GM21529 (cell line): ENCODE measurements at regions not wholly inside any gene's neighbourhood (a gene's known extent, or its start where the extent isn't known, plus 50 kb on each side); places are given as distances from the start of the nearest gene placed in this dataset.

Experiments
- ATAC-seq: cut with Tn5 transposase; IDR thresholded peaks from one replicate; pipeline ENCODE4 v1.9.1; 2021; ENCODE audit not compliant: unreplicated experiment

DNA sequence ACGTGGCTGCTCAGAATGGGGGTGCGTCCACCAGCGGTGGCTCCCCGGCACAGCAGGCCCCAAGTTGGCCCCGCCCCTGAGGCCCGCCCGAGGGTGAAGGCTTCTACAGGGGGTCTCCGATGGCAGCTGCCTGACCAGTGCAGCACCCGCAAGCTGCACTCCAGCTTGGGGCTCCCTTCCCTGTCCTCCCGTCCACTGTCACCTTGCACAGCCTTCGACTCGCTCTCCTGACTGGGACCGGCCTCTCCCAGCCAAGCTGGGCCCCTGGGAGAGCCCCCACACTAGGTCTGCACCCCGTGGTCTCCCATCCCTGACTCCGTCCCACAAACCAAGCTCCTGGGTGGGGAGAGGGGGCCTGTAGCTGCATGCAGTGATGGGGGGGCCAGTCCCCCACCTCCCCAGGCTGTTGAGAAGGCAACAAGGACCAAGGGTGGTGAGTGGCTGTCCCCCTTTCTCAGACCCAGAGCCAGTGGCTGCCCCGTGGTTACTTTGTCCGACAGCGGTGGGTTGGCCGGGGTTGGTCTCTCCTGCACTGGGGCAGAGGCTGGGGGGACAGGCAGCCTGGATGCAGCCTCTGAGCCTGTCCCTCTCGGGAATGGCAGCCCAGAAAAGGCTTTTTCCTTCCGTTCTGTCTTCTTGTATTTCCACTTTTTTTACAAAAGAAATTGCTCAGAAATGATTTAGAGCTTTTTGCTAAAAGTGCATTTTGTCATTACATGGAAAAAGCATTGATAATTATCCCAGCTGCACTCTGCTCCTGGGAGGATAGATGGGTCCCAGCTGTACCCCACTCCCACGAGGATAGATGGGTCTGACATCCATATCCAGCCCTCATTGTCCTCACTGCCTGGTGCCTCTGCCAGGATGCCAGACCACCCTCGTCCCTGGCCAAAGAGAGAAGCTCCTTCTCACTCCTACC is 217.0 kb downstream of the KIF26A start:
- no peak for ATAC-seq

DNA sequence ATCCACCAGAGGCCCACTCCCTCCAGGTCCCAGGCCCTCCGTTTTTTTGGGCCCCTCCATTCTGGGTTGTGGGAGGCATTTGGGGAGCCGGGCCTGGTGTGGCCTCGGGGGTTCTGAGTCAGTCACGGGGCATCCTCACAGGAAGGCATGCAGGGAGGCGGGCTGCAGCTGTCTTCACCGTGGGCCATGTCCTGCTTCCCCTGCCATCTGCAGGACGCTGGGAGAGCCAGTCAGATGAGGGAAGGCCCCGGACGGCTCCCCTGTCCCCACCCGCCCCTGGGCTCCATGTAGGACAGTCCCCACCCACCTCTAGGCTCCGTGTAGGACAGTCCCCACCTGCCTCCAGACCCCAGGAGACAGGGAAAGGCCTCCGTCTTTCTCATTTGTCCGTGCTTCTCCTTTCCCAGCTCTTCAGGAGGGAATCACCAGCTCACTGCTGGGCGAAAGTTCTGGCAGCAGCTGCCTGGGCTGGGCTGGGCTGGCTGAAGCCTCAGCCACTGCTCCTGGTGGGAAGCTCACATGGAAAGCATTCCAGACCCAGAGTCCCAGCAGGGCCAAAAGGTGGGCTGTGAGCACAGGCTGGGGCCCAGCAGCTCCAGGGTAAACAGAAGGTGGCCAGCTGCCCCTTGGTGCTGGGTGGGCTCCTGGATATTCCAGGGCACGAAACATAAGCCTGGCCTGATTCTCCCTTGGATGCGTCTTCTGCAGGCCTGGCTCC is 217.8 kb downstream of the KIF26A start:
- no peak for ATAC-seq

DNA sequence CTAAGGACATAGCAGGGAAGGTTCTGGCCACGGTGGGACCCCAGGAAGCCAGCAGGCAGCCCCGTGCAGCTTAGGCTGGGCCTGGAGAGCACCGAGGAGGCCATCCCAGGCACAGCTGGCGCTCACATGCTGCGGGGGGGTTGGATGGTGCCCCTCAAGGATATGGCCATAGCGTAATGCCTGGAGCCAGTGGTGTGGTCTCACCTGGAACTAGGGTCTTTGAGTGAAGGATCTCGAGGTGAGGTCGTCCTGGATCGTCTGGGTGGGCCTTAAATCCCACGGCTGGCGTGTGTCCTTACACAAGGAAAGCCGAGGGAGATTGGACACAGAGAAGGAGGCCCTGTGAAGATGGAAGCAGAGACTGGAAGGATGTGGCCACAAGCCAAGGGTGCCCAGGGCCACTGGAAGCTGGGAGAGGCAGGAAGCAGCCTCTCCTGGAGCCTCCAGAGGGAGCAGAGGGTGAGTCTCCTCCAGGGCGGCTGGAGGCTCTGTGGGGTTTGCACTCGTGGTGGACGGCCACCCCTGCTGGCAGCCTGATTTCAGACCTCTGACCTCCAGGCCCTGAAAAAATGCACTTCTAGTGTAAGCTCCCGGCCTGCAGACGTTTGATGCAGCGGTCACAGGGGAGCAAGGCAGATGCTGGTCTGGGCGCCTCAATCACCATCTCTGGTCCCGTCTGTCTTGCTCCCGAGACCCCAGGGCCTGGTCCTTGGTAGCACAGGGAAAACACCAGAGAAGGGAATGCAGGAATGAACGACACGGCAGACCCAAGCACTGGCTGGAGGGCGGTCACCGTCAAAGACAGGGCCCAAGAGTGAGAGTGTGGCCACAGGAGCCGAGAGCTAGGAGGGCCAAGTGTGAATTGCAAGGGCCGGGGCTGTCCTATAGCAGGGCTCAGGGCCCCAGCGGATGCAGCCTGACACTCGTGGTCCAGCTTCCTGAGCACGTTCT is 218.6 kb downstream of the KIF26A start:
- ATAC-seq: no peak

DNA sequence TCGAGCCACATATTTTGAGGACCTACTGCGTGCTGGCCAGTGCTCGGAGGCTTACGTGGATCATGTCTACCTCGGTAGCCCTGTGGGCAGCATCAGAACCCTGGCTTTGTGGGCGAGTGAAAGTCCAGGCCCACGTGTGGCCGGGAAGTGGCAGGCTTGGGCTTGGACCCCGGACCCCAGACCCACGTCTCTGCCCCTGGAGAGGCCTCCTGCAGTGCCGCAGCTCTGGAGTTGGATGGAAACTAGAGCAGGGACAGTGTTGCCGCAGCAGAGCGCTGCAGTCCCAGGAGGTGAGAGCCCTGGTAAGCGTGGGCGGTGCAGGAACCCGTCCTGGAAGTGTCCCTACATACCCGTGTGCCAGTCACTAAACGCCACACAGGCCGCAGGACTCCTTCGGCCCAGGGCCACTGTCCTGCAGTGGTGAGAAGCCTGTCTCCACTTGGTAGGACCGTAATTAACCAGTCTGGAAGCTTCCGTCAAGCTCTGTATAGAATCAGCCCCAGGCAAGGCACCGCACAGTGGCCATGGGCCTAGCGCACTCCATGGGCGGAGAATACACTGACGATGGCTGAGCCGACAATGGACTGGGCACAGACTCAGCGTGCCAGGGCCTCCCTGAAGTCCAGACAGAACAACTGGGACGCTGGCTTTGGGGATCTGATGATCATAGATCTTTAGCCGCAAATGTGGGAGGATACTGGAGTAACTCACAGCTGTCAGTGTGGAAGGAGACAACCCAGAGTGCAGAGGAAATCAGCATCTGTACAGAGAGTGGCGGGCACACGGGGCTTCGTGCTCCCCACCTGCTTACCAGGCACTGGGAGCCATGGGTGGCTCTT is 219.5 kb downstream of the KIF26A start:
- no peak for ATAC-seq

DNA sequence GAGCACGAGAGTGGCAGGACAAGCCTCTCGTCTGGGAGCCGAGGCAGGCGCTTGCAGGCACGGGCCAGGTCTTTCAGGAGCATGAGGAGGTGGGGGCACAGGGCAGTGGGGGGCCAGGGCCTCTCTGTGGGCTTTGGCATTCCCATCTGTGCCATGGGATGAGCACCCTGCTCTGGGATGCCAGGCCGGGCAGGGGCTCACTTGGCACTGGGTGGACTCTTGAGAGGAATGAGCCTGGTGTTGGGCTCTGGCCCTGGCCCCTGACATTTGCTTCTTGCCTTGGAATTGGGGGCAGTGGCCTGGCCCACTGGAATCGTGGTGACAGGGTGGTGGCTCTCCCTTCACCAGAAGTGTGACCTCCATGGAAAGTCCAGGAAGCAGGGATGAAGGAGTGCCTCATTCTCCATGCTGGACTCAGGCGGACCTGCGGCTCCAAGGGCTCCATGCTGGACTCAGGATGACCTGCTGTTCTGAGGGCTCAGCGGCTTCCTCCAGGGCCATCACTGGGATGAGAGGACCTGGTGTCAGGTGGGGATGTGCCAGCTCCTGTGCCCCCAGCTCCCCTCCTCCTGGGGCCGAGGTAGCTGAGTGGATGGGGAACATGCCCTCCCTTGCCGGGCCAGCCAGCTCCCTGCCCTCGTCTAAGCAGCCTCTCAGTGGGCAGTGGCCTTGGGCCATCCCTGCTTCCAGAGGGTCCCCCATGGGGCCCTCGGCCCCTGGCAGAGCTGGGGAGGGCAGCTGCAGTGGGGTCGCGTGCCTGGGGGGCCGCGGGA is 220.3 kb downstream of the KIF26A start:
- no peak for ATAC-seq

DNA sequence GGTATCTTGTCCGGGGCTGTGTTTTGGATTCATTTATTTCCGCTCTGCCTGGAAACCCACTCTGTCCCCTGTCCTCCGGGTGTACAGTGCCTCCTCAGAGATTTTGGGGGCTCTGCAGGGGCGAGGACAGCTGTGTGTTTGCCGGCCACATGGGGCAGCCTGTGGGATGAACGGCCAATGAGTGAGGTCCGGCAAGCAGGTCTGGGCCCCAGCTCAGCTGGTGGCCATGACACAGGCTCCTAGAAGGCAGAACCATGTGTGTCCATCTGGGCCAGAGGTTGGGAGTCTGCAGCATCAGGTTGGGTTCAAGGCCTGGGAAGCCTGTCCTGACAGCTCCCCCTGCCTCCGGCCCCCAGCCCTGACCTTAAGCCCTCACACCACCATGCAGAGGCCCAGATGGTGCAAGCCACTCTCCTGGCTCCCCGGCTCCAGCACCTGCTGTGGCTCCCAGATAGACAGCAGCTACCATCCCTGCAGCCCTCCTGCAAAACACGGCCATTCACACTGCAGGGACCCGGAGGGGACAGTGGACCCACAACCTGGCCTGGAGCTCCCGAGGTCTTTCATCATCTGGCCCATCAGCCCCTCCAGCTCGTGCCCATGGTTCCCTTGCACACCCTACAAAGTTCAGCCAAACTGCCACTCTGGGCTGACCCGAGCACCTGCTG is 220.1 kb upstream of the C14orf180 start:
- ATAC-seq: no peak

DNA sequence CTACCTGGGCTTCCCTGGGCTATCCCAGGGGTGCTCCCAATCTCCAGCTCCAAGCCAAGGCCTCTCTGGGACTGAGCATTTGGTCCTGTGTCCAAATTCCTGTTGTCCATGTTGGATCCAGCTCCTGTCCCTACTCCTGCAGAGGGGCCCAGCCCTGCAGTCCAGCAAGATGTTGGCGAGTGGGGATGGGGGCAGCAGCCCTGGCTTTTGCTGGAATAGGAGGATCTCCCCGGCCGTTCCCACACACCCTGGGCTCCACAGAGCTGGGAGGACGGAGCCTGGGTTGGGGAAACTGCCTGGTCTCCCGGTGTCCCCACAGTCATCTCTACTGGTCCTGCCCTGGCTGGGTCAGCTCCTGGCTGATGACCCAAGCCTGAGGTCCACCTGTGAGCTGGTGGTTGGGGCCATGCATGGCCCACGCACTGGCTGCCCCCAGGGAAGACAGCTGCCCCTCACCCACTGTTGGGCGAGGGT is 219.6 kb upstream of the C14orf180 start:
- ATAC-seq: no peak

DNA sequence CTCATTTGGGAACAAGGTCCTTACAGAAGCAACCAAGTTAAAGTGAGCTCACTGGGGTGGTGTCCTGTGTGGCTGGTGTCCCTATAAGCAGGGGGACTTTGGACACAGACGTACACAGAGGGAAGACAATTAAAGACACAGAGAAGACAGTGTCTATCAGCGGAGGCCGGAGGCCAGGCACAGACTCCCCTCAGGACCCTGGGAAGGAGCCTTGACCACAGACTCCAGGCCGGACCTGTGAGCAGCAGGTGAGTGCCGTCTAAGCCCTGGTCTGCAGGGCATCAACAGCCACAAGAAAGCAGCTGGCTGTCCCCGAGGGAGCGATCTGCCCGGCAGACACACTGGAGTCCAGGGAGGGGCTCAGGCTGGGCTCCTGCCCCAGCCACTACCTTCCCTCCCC is 219.1 kb upstream of the C14orf180 start:
- no peak for ATAC-seq

DNA sequence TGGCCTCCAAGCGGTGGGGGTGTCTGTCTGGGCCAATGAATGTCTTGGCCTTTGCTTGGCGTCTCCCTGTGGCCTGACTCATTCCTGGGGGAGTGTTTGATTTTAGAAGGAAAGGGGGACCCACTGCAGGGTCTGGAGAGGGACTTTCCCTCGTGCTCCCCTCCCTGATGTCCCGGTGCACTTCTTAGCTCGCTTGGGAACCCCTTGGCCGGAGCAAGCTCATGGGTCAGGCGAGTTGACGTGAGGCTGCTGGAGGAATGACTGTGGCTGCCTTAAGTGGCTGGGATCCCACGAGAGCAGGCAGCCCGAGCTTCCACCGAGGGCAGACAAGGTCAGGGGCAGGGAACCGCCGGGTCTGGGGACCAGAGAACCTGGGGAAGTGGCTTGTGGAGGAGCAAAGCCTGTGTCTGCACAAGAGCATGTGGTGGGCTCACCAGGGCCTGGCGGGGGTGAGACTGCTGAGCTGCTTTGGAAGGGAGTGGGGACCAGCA is 218.4 kb upstream of the C14orf180 start:
- no peak for ATAC-seq

DNA sequence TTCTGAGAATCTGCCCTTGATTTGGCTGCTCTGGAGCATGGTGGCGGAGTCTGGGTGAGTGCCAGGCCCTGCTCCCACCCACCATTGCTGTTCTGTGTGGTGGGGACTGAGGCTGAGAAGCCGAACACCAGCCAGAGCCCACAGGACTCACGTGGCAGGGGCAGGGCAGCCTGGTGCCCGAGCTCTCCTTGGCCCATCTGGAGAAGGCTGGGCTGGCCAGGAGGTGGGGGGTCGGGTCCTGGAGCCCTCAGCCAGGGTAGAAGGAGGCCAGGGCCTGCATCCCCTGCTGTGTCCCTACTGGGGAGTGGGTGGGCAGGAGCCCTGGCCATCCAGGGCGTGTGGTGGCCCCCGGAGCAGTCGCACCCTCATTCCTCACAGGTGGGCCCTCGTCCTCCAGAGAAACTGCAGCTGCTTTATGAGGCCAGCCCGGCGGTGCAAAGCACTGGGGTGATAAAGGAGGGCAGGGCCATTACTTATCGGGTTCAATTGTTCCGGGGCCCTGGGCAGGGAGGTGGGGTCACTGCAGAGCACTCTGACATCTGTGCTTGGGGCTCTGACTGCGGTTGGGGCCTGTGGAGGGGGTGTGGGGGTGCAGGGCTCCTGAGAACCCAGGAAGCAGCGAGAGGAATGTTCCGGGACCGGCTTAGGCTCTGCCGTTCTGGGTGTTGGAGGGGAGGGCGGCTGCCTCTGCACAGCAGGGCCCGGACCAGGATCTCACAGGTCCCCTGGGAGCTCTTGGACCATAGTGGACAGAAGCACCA is 217.5 kb upstream of the C14orf180 start:
- no peak for ATAC-seq

DNA sequence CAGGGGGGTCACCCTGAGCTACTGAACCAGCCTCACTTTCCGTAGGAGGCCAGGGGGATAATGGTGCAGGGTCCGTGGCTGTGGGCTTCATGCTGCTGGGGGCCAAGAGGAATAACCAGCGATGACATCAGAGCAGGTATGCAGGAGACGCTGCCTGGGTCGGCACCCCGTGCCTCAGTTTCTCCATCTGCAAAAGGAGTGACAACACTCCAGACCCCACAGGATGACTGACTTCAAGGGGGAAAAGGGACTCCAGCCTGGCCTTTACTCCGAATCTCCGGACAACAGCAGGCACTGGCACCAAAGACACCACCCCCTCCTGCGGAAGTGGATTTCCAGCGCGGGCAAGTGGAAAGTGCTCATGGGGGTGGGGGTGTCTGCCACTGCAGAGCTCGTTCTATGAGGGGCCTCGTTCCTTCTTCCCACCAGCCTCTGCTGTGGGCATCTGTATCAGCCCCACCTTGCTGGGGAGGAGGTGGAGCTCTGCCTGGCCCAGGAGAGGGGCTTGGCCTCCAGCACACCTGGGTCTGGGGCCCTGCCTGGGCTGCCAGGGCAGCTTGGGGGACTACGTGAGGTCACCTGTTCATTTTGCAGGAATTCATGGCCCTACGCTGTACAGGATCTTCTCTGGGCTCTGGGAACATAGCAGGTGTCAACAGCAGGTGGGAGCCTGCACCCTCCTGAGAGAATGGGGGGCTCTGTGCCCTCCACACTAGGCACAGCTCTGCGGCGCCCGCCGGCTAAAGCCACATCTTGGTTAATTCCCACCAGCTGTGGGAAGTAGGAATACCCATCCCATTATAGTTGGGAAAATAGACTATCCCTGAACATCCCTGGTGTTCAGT is 216.6 kb upstream of the C14orf180 start:
- ATAC-seq: no peak

DNA sequence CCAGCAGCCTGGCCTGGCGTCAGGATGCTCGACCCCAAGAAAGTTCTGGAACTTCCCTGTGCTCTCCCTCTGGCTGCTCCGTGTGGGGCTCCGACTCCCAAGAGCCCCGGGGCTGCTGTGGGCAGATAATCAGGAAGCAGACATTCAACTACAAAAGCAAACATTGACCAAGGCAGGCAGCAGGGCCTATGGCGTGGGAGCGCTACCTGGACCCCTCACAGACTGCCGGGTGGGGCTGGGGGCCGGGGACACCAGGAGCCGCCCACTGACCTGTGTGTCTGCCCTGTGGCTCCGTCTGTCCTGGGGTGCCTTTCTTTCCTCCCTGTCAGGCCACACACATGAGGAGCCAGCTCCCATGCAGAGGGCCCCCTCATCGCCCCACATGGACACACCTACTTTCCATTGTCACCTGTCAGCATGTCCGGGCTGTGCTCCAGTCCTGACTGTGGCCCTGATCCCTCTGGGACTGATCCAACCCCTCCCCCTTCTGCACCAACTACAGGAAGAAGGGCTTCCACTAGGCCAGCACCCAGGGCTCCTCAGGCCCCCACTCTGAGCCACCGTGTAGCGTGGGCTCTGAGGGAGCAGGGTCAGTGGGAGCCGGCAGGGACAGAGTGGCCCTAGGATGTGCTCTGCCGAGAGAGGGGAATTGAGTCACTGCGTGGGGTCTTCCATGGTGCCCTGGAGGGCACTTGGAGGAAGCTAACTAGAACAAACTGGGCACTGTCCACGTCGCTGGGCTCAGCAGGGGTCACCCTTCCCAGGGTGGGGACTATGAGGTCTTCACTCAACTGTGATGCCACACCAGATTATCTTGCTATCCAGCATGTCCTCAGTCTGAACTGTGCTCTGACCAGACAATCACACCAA is 215.4 kb upstream of the C14orf180 start:
- no peak for ATAC-seq

DNA sequence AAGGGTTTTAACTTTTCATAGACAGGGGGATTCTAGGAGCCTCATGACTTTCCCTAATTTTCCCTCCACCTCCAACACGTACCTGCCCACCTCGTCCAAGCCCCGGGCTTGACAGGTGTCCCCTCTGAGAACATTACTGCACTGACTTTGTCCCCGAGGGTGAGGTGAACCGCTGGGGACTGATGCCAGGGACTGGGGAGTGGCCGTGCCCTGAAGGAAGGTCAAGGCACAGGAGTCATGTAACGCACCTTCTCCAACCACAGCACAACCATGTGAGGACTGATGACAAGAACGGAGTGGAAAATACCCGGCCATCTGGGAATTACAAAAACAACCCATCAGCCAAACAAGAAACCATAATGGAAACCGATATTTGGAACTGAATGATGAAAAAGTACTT is 214.7 kb upstream of the C14orf180 start:
- no peak for ATAC-seq

DNA sequence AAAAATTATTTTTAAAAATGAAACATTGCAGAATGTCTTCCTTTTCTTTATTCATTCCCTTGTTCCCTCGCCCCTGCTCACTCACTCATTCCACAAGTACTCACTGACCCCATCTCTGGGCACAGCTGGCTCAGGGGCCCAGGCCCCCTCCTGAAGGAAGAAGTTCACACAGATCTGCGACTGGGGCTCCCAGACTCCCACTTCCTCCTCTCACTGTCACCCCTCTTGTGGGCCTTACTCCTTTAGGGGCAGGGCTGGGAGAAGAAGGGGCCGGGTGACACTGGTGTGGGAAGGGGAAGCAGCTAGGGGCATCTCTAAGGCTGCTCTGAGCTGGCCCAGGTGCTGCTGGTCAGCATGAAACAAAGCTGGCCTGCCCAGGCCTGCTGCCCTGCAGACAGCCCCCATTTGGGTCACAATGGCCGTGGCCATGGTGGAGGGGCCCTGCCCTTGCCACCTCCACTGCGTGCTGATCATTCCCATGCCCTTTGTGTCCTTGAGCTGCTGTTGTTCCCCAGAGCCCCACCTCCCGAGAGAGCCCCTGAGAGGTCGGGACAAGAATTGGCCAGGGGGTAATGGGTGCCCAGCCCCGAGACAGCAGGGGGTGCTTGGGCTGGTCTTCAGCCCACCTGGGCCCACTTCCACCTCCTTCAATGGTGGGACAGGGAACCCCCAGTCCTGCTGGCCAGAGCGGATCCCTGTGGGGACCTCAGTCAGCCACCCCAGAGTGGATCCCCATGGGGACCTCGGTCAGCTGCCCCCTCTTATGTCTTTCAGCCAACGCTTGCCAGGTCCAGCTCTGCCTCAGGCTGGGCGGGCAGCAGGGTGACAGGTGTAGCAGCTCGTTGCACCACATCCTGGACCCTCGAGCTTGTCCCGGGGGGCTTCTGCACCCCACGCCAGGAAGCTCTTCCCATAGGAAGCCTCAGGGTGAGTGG is 212.4 kb upstream of the C14orf180 start:
- ATAC-seq: no peak
